GM18861 (cell line): ENCODE measurements at regions not wholly inside any gene's neighbourhood (a gene's known extent, or its start where the extent isn't known, plus 50 kb on each side); places are given as distances from the start of the nearest gene placed in this dataset.
"Not testable (repeated sequence)": the region's sequence is repeated elsewhere in the genome, so short reads cannot be mapped to it uniquely, and the experiment has no call there.

ENCODE experiments used
- ATAC-seq: cut with Tn5 transposase; IDR thresholded peaks from one replicate; pipeline ENCODE4 v1.9.1; 2021; ENCODE audit not compliant: unreplicated experiment

DNA sequence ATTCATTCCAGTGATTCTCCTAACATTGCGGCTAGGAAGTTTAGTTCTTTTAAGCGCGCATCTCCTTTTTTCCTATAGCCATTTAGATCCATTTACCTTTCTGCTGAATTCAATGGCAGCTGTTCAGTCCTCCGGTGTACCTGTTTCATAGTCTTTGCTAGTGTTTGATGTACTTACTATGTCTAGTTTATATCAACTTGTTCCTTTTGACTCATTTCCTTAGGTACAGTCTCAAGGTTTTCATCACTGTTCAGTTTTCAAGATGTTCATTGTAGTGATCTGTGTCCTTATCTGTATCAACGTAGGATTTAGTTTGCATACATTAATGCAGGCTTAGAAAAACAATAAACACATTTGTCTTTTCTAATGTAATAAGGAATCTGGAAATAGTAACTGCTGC, 59.0 kb upstream of the MBNL1 start:
- no peak for ATAC-seq

DNA sequence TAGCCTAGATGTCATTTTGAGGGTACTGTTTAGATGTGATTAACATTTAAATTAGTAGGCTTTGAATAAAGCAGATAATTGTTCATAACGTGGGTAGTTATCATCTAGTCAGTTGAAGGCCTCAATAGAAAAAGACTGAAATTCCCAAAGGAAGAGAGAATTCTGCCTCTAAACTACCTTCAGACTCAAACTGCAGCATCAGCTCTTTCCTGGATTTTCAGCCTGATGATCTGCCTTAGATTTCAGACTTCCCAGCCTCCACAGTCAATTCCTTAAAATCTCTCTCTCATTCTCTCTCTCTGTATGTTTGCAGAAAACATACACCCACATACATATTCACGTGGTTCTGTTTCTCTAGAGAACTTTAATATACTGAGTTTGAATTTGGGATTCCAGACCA, 58.0 kb upstream of the MBNL1 start:
- no peak for ATAC-seq

DNA sequence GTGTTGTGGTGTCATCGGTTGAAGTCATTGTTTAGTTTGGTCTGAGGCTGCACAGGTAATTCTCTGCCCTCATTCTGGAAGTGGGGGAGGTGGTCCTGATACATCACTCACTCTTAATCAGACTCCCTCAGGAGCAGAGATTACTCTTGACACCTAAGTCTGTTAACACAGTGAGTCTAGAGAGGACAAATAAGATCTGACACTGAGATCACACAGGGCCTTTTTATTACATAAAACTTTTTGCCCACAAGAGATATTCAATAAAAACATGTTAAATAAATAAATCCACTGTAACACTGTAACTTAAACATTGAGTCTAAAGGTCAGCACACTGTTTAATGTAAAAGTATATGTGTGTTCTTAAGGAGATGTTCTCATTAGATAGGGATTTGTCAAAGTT, 57.1 kb upstream of the MBNL1 start:
- no peak for ATAC-seq

DNA sequence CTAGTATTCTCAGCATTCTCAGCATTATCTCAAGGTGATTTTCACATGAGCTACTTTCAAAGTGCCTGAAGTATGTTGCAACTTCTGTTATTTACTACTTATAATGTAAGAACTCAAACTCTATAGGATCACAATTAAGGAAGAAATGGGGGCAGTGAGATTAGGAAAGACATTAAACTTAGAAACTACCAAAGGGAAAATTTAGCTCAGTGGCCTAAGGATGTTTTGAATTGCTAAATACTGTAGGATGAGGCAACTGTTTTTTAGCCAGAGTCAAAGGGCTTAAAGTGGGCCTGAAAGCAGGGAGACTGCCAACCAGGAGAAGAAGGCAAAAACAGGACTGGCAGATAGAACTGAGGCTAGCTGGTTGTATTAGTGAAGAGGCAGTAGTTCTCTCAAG, 55.5 kb upstream of the MBNL1 start:
- no peak for ATAC-seq

DNA sequence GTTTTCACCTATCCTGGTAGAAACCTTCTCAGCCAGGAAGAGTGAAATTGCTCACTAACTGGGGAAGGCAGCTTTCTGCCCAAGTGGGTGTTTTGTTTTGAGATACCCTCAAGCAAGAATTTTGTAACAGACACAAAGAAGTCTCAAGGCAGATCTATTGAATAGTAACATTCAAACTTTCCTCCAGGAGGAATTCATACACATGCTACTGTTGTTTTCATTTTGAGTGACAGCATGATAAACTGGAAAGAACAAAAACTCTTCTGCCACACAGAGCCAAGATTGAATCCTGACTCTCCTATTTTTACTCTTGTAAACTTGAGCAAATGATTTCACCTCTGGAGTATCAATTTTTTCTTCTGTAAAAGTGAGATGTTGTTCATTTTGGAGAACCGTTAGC, 54.8 kb upstream of the MBNL1 start:
- ATAC-seq = no peak

DNA sequence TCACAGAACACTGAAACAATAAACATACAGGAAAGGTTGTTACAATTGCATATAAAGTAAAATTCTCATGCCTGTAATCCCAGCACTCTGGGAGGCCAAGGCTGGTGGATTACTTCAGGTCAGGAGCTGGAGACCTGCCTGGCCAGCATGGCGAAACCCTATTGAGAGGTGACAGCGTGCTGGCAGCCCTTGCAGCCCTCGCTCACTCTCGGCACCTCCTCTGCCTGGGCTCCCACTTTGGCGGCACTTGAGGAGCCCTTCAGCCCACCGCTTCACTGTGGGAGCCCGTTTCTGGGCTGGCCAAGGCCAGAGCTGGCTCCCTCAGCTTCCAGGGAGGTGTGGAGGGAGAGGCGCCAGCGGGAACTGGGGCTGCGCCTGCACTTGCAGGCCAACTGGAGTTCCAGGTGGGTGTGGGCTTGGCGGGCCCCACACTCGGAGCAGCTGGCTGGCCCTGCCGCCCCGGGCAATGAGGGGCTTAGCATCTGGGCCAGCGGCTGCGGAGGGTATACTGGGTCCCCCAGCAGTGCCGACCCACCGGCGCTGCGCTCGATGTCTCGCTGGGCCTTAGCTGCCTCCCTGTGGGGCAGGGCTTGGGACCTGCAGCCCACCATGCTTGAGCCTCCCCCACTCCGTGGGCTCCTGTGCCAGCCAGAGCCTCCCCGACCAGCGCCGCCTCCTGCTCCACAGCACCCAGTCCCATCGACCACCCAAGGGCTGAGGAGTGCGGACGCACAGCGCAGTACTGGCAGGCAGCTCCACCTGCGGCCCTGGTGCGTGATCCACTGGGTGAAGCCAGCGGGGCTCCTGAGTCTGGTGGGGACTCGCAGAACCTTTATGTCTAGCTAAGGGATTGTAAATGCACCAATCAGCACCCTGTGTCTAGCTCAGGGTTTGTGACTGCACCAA, 51.5 kb upstream of the MBNL1 start:
- not testable (repeated sequence) for ATAC-seq

DNA sequence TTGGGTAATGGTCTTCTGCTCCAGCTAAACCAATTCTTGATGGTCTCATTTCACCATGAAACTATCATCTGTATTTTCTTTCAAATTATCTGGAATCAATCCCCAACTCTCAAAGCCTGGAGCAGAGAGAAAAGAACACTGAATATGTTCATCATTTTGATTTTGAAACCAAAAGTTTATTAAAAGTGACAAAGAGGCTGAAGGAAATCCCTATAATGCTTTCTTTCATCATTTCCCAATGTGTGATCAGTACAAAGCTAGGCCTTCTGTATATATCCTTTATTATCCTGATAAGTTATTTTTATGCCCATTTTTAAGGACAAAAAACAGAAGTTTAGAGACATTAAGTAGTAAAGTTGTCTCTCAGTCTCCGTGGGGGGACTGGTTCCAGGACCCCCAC, 50.1 kb upstream of the MBNL1 start:
- ATAC-seq = no peak
